ENCODE measurements at regions not wholly inside any gene's neighbourhood (a gene's known extent, or its start where the extent isn't known, plus 50 kb on each side); places are given as distances from the start of the nearest gene placed in this dataset.

DNA sequence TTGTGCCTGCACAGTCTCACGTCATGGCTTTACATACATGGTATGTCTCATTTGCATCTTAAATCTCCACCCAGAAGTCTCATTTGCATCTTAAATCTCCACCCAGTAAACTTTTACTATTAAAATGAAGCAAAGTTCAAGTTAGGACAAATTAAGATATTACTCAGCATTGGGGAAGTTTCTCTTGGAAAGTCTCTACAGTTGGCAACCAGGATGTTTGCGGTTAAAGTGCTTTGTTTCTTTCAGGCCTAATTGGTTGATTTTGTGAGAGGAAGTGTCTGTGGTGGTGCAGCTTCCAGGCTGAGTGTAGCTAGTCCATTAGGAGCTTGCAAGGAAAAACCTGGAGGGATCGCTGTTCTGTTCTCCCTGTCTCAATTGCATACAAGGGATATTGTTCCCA lies 1373.3 kb upstream of the GOT2 start:
- no peaks in the 10 kb centered on the region for H3K36me3 Mint-ChIP-seq (ENCODE audit: insufficient read depth, unreplicated experiment)
- no TSS peak for BruUV-seq (replicated peaks)
- DNase-seq (ENCODE audit: unreplicated experiment), result no peak
- peaks cover 4% of the 10 kb centered on the region for H3K4me1 Mint-ChIP-seq (ENCODE audit: insufficient read depth, unreplicated experiment)
- no peaks in the 10 kb centered on the region for H3K27me3 Mint-ChIP-seq (ENCODE audit: insufficient read depth, unreplicated experiment)
- ChIA-PET POLR2A (no interaction called here), CTCF (interaction anchor here (0.7 to 0.8 kb wide), 2 partner anchors 23 to 817 kb away, joined by 3 to 5 read pairs; no protein-coding TSS in a partner anchor)
- no peak overlapping the region for H3K27ac Mint-ChIP-seq (ENCODE audit: low read depth, unreplicated experiment)
- H3K4me3 Mint-ChIP-seq (ENCODE audit: unreplicated experiment), result no peak overlapping the region
- TF ChIP-seq, protein P1, sequence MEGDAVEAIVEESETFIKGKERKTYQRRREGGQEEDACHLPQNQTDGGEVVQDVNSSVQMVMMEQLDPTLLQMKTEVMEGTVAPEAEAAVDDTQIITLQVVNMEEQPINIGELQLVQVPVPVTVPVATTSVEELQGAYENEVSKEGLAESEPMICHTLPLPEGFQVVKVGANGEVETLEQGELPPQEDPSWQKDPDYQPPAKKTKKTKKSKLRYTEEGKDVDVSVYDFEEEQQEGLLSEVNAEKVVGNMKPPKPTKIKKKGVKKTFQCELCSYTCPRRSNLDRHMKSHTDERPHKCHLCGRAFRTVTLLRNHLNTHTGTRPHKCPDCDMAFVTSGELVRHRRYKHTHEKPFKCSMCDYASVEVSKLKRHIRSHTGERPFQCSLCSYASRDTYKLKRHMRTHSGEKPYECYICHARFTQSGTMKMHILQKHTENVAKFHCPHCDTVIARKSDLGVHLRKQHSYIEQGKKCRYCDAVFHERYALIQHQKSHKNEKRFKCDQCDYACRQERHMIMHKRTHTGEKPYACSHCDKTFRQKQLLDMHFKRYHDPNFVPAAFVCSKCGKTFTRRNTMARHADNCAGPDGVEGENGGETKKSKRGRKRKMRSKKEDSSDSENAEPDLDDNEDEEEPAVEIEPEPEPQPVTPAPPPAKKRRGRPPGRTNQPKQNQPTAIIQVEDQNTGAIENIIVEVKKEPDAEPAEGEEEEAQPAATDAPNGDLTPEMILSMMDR (IDR thresholded peaks at IDR 0.05; ENCODE audit: unreplicated experiment), result no peak
- peaks cover 5% of the 10 kb centered on the region for H3K9me3 Mint-ChIP-seq (ENCODE audit: unreplicated experiment)
- intact Hi-C loops (cut with micrococcal nuclease), result no loop called here

DNA sequence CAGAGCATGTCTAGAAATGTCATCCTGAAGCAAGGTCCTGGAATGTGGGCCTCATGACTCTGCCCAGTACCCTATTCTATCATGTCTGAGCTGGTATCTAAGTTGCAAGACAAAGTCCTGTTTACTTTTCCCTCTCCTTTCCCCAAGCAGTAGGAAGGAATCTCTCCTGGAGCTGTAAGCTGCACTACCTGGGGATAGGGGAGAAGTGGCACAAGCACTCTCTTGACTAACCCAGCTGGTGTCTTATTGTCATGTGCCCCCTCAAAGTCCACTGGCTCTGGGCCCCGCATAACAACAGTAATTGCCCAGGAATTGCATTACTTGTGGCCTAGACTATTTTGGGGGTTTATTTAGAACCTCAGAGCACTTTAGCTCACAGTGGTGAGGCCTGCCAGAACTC lies 1366.3 kb upstream of the GOT2 start:
- DNase-seq (ENCODE audit: unreplicated experiment), result no peak
- TF ChIP-seq, protein P1 (IDR thresholded peaks at IDR 0.05; ENCODE audit: unreplicated experiment), result no peak
- Mint-ChIP-seq H3K4me3 (ENCODE audit: unreplicated experiment) (no peak overlapping the region), H3K9me3 (ENCODE audit: unreplicated experiment) (no peaks in the 10 kb centered on the region), H3K4me1 (ENCODE audit: insufficient read depth, unreplicated experiment) (no peaks in the 10 kb centered on the region), H3K27me3 (ENCODE audit: insufficient read depth, unreplicated experiment) (no peaks in the 10 kb centered on the region), H3K36me3 (ENCODE audit: insufficient read depth, unreplicated experiment) (peaks cover 7% of the 10 kb centered on the region), H3K27ac (ENCODE audit: low read depth, unreplicated experiment) (no peak overlapping the region)
- no TSS peak for BruUV-seq (replicated peaks)
- intact Hi-C loops (cut with micrococcal nuclease), result no loop called here
- ChIA-PET CTCF (no interaction called here), POLR2A (no interaction called here)

DNA sequence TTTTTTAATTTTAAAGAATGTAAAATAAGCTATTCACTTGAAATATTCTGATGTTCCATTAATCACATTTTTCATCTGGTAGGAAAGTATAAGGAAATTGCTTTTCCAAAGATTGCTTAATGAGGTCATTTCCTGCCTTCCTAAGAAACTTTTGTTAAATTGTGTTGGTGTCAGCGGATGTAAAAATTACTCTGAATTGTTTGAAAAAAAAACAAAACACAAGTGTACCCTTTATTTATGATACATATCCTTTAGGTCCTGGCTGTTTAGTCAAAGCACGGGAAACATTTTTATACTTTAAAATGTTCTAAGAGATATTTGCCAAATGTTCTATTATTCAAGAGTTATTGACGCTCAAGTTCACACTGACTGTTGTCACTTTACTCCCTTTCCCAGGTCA lies 1357.4 kb upstream of the GOT2 start:
- no peak for DNase-seq (ENCODE audit: unreplicated experiment)

DNA sequence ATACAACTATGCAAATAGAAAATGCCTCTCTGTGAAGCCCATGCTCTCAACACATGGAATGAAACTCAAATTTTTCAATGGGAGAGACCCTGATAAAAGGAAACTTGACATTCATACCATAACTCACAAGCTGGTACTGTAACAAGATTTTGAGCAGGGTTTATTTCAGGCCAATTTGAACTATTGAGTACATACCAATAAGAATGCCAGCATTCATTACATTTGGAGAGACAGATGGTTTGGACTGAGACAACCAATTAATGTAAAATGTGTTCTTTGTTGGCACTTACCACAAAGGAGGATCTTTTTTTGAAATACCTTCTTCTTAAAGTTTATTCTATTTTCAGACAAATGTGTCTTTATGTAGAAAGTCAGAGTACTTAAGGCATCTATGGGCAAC lies 1357.0 kb upstream of the GOT2 start:
- TF ChIP-seq, protein P1 (IDR thresholded peaks at IDR 0.05; ENCODE audit: unreplicated experiment), result no peak
- CTCF ChIA-PET, result interaction anchor here (0.7 kb wide), 1 partner anchor 12 kb away, joined by 3 read pairs; no protein-coding TSS in a partner anchor
- intact Hi-C loops (cut with micrococcal nuclease), result no loop called here
- no TSS peak for BruUV-seq (replicated peaks)
- Mint-ChIP-seq H3K9me3 (ENCODE audit: unreplicated experiment) (peaks cover 8% of the 10 kb centered on the region), H3K27me3 (ENCODE audit: insufficient read depth, unreplicated experiment) (no peaks in the 10 kb centered on the region), H3K4me3 (ENCODE audit: unreplicated experiment) (no peak overlapping the region), H3K36me3 (ENCODE audit: insufficient read depth, unreplicated experiment) (peaks cover 3% of the 10 kb centered on the region), H3K4me1 (ENCODE audit: insufficient read depth, unreplicated experiment) (no peaks in the 10 kb centered on the region), H3K27ac (ENCODE audit: low read depth, unreplicated experiment) (no peak overlapping the region)
- POLR2A ChIA-PET, result no interaction called here
- no peak for DNase-seq (ENCODE audit: unreplicated experiment)

More for the DNA sequence above, 1357.4 kb upstream of the GOT2 start:
- Mint-ChIP-seq H3K27me3 (ENCODE audit: insufficient read depth, unreplicated experiment) (no peaks in the 10 kb centered on the region), H3K4me1 (ENCODE audit: insufficient read depth, unreplicated experiment) (no peaks in the 10 kb centered on the region), H3K36me3 (ENCODE audit: insufficient read depth, unreplicated experiment) (peaks cover 7% of the 10 kb centered on the region), H3K27ac (ENCODE audit: low read depth, unreplicated experiment) (no peak overlapping the region), H3K9me3 (ENCODE audit: unreplicated experiment) (peaks cover 8% of the 10 kb centered on the region), H3K4me3 (ENCODE audit: unreplicated experiment) (no peak overlapping the region)
- no TSS peak for BruUV-seq (replicated peaks)
- intact Hi-C loops (cut with micrococcal nuclease), result no loop called here
- CTCF ChIA-PET, result no interaction called here
- TF ChIP-seq, protein P1 (IDR thresholded peaks at IDR 0.05; ENCODE audit: unreplicated experiment), result no peak
- POLR2A ChIA-PET, result no interaction called here
